ENCODE measurements at regions not wholly inside any gene's neighbourhood (a gene's known extent, or its start where the extent isn't known, plus 50 kb on each side); places are given as distances from the start of the nearest gene placed in this dataset.

GRCh38 chr22:22769434-22770279, 118.0 kb upstream of the IGLL5 start:
- H2AK5ac ChIP-seq (ENCODE audit: insufficient read length, low read length) = no peak overlapping the region
- no peak overlapping the region for H3K14ac ChIP-seq (ENCODE audit: insufficient read depth, low read length)
- Mint-ChIP-seq H3K4me3 (no peak overlapping the region), H3K4me1 (no peaks in the 10 kb centered on the region), H3K36me3 (ENCODE audit: insufficient read depth in 1 of 3, low read depth in 3 of 3) (no peaks in the 10 kb centered on the region), H3K27me3 (ENCODE audit: low read depth) (peaks cover 98% of the 10 kb centered on the region), H3K9me3 (no peaks in the 10 kb centered on the region), H3K27ac (no peak overlapping the region)
- no peak overlapping the region for H4K91ac ChIP-seq (ENCODE audit: insufficient read length, low read depth, low read length)
- no peak overlapping the region for H3K18ac ChIP-seq (ENCODE audit: insufficient read length, low read depth, low read length)
- WGBS (ENCODE audit: extremely low coverage, insufficient read length, low lambda C conversion rate) = no CpG with 5 or more reads among the region's 4 CpGs
- H4K20me1 ChIP-seq (ENCODE audit: control insufficient read depth, insufficient read depth, insufficient read length) = no peaks in the 10 kb centered on the region
- H2BK5ac ChIP-seq (ENCODE audit: insufficient read length, low read length) = no peak overlapping the region
- no peaks in the 10 kb centered on the region for H3K79me1 ChIP-seq (ENCODE audit: insufficient read depth, low read depth, low read length, poor library complexity, severe bottlenecking)
- H3K9me3 ChIP-seq (ENCODE audit: control insufficient read depth, low read depth, low read length) = no peaks in the 10 kb centered on the region
- H3K4me2 ChIP-seq (ENCODE audit: insufficient read depth, insufficient read length, low read length) = no peak overlapping the region
- DNase-seq = no peak
- H3K27ac ChIP-seq (ENCODE audit: insufficient read length, low read depth, low read length) = no peak overlapping the region
- no peak overlapping the region for H3K23ac ChIP-seq (ENCODE audit: insufficient read length, low read depth, low read length)
- TF ChIP-seq CTCF (conservative IDR thresholded peaks at IDR 0.05) = no peak
- H3K4ac ChIP-seq (ENCODE audit: low read depth, low read length) = no peak overlapping the region
- no peak overlapping the region for H2AFZ ChIP-seq (ENCODE audit: low read length)
- no peak overlapping the region for H2BK15ac ChIP-seq (ENCODE audit: low read depth, low read length)
- no peak overlapping the region for H4K8ac ChIP-seq (replicated peaks; ENCODE audit: insufficient read length, low read depth, low read length)
- H3K56ac ChIP-seq (ENCODE audit: insufficient read length, low read depth, low read length) = no peak overlapping the region
- no peak overlapping the region for H3T11ph ChIP-seq (ENCODE audit: low read length)
- H3K4me1 ChIP-seq (ENCODE audit: insufficient read depth, low read length) = no peaks in the 10 kb centered on the region
- no peak overlapping the region for H3K9ac ChIP-seq (ENCODE audit: extremely low read depth, insufficient read length, low read length)
- H4K5ac ChIP-seq (ENCODE audit: insufficient read length, low read depth, low read length) = no peak overlapping the region
- no peaks in the 10 kb centered on the region for H3K23me2 ChIP-seq (ENCODE audit: insufficient read length, low read depth, low read length, poor library complexity, severe bottlenecking)
- H2BK12ac ChIP-seq (ENCODE audit: insufficient read length, low read depth, low read length) = no peak overlapping the region
- no peak overlapping the region for H2BK20ac ChIP-seq (ENCODE audit: low read depth, low read length, poor library complexity, severe bottlenecking)
- H2BK120ac ChIP-seq (ENCODE audit: low read depth, low read length, poor library complexity, severe bottlenecking) = no peak overlapping the region
- H3K79me2 ChIP-seq (ENCODE audit: insufficient read depth, low read length) = no peaks in the 10 kb centered on the region
- H3K27me3 ChIP-seq (ENCODE audit: insufficient read depth, low read length) = peaks cover 9% of the 10 kb centered on the region; the same call in 1 of the 2 replicates
